Activated CD4-positive, CD25-positive, alpha-beta regulatory T cell treated with anti-CD3 and anti-CD28 coated beads, Interleukin-2, amount 50 U/mL, for 24 hours (primary cell): ENCODE measurements at regions not wholly inside any gene's neighbourhood (a gene's known extent, or its start where the extent isn't known, plus 50 kb on each side); places are given as distances from the start of the nearest gene placed in this dataset.

ENCODE experiments used
- ATAC-seq, 2 donors: fragments of 150-1000 bp; cut with Tn5 transposase; one replicate each; pipeline ENCODE4 v1.10.0; 2021; ENCODE audit warnings: mild to moderate bottlenecking in 1 of 2, moderate library complexity in 1 of 2

GRCh38 chr13:105342281-105342820 is 1193.1 kb downstream of the EFNB2 start:
- no peak for ATAC-seq

- no peak for ATAC-seq
These were observed 1193.7 kb downstream of the EFNB2 start for GRCh38 chr13:105341758-105342157.

GRCh38 chr13:105341256-105341655 is 1194.2 kb downstream of the EFNB2 start:
- ATAC-seq, result no peak

GRCh38 chr13:105340061-105340606 is 1195.3 kb downstream of the EFNB2 start:
- ATAC-seq, result no peak

GRCh38 chr13:105338773-105339172 is 1196.7 kb downstream of the EFNB2 start:
- no peak for ATAC-seq

- no peak for ATAC-seq
These were observed 1197.5 kb downstream of the EFNB2 start for GRCh38 chr13:105338006-105338405.

GRCh38 chr13:105336706-105337576 is 1198.5 kb downstream of the EFNB2 start:
- no peak for ATAC-seq

- no peak for ATAC-seq
These were observed 1201.3 kb downstream of the EFNB2 start for GRCh38 chr13:105334211-105334610.

- ATAC-seq, result no peak
These were observed 1202.0 kb downstream of the EFNB2 start for GRCh38 chr13:105333416-105333815.

GRCh38 chr13:105329359-105329758 is 1206.1 kb downstream of the EFNB2 start:
- no peak for ATAC-seq

GRCh38 chr13:105328212-105328611 is 1207.2 kb downstream of the EFNB2 start:
- ATAC-seq, result no peak

GRCh38 chr13:105327581-105328126 is 1207.8 kb downstream of the EFNB2 start:
- ATAC-seq, result no peak

GRCh38 chr13:105319875-105320274 is 1215.6 kb downstream of the EFNB2 start:
- ATAC-seq, result no peak

- no peak for ATAC-seq
These were observed 1218.7 kb downstream of the EFNB2 start for GRCh38 chr13:105316731-105317130.

- ATAC-seq, result no peak
These were observed 1222.6 kb downstream of the EFNB2 start for GRCh38 chr13:105312906-105313305.

GRCh38 chr13:105311094-105311493 is 1224.4 kb downstream of the EFNB2 start:
- ATAC-seq, result no peak

- ATAC-seq, result no peak
These were observed 1227.7 kb downstream of the EFNB2 start for GRCh38 chr13:105307776-105308175.

GRCh38 chr13:105297839-105298238 is 1237.6 kb downstream of the EFNB2 start:
- ATAC-seq, result no peak

- no peak for ATAC-seq
These were observed 1243.5 kb downstream of the EFNB2 start for GRCh38 chr13:105291987-105292386.

GRCh38 chr13:105290596-105290995 is 1244.9 kb downstream of the EFNB2 start:
- ATAC-seq, result no peak

GRCh38 chr13:105285526-105285925 is 1249.9 kb downstream of the EFNB2 start:
- no peak for ATAC-seq

GRCh38 chr13:105282406-105283285 is 1252.8 kb downstream of the EFNB2 start:
- ATAC-seq, result no peak

GRCh38 chr13:105278943-105279381 is 1256.5 kb downstream of the EFNB2 start:
- no peak for ATAC-seq
